Activated CD4-positive, alpha-beta T cell treated with anti-CD3 and anti-CD28 coated beads, Interleukin-2, amount 10 ng/mL, durations not matched to agents 24 days and 14 days (primary cell): ENCODE measurements at regions not wholly inside any gene's neighbourhood (a gene's known extent, or its start where the extent isn't known, plus 50 kb on each side); places are given as distances from the start of the nearest gene placed in this dataset.
"Not testable (repeated sequence)": the region's sequence is repeated elsewhere in the genome, so short reads cannot be mapped to it uniquely, and the experiment has no call there.

Source experiments
- DNase-seq: peaks from one replicate; pipeline ENCODE4 v3.0.0; 2022
- H3K27ac Mint-ChIP-seq: one replicate; pipeline ENCODE4 v1.8.0; 2022; ENCODE audit warnings: mild to moderate bottlenecking, mixed read lengths
- H3K27me3 Mint-ChIP-seq: one replicate; pipeline ENCODE4 v1.8.0; 2022; ENCODE audit warnings: mixed read lengths
- H3K36me3 Mint-ChIP-seq: one replicate; pipeline ENCODE4 v1.8.0; 2022; ENCODE audit warnings: low read depth, mild to moderate bottlenecking, mixed read lengths
- H3K4me1 Mint-ChIP-seq: one replicate; pipeline ENCODE4 v1.8.0; 2021; ENCODE audit warnings: mixed read lengths
- H3K4me3 Mint-ChIP-seq: one replicate; pipeline ENCODE4 v1.8.0; 2022; ENCODE audit warnings: mild to moderate bottlenecking, moderate library complexity, mixed read lengths
- H3K9me3 Mint-ChIP-seq: one replicate; pipeline ENCODE4 v1.8.0; 2021; ENCODE audit warnings: mixed read lengths
- intact Hi-C: fragments of 100-400 bp; cut with micrococcal nuclease; formaldehyde crosslinking; loops from one replicate; pipeline ENCODE4 v1.15.1; 2023

GRCh38 chr2:223161873-223162458 lies 110.0 kb downstream of the KCNE4 start:
- Mint-ChIP-seq H3K36me3 (no peaks in the 10 kb centered on the region), H3K27me3 (no peaks in the 10 kb centered on the region), H3K27ac (no peak overlapping the region), H3K4me1 (no peaks in the 10 kb centered on the region), H3K9me3 (no peaks in the 10 kb centered on the region), H3K4me3 (no peak overlapping the region)
- intact Hi-C loops = no loop called here
- no peak for DNase-seq

GRCh38 chr2:223165423-223166214 lies 113.6 kb downstream of the KCNE4 start:
- Mint-ChIP-seq H3K27ac (no peak overlapping the region), H3K4me3 (no peak overlapping the region), H3K9me3 (no peaks in the 10 kb centered on the region), H3K27me3 (no peaks in the 10 kb centered on the region), H3K36me3 (no peaks in the 10 kb centered on the region), H3K4me1 (no peaks in the 10 kb centered on the region)
- intact Hi-C loops = no loop called here
- no peak for DNase-seq

GRCh38 chr2:223166215-223166493 lies 114.2 kb downstream of the KCNE4 start:
- no peak for DNase-seq
- Mint-ChIP-seq H3K27ac (no peak overlapping the region), H3K4me3 (no peak overlapping the region), H3K27me3 (no peaks in the 10 kb centered on the region), H3K36me3 (no peaks in the 10 kb centered on the region), H3K4me1 (no peaks in the 10 kb centered on the region), H3K9me3 (no peaks in the 10 kb centered on the region)
- intact Hi-C loops = no loop called here

- no peak overlapping the region for H3K4me3 Mint-ChIP-seq
- H3K36me3 Mint-ChIP-seq = no peaks in the 10 kb centered on the region
- no peak for DNase-seq
- no peaks in the 10 kb centered on the region for H3K9me3 Mint-ChIP-seq
- H3K27me3 Mint-ChIP-seq = no peaks in the 10 kb centered on the region
- H3K4me1 Mint-ChIP-seq = no peaks in the 10 kb centered on the region
- no peak overlapping the region for H3K27ac Mint-ChIP-seq
- intact Hi-C loops = no loop called here
Observed at GRCh38 chr2:223166983-223167650, 115.1 kb downstream of the KCNE4 start.

GRCh38 chr2:223169830-223170605 lies 118.0 kb downstream of the KCNE4 start:
- H3K4me3 Mint-ChIP-seq = no peak overlapping the region
- H3K36me3 Mint-ChIP-seq = no peaks in the 10 kb centered on the region
- DNase-seq = no peak
- no peaks in the 10 kb centered on the region for H3K27me3 Mint-ChIP-seq
- intact Hi-C loops = no loop called here
- H3K4me1 Mint-ChIP-seq = no peaks in the 10 kb centered on the region
- H3K27ac Mint-ChIP-seq = no peak overlapping the region
- H3K9me3 Mint-ChIP-seq = no peaks in the 10 kb centered on the region

GRCh38 chr2:223176970-223177369 lies 125.0 kb downstream of the KCNE4 start:
- Mint-ChIP-seq H3K4me3 (no peak overlapping the region), H3K9me3 (no peaks in the 10 kb centered on the region), H3K27me3 (no peaks in the 10 kb centered on the region), H3K36me3 (no peaks in the 10 kb centered on the region), H3K27ac (no peak overlapping the region), H3K4me1 (no peaks in the 10 kb centered on the region)
- DNase-seq = no peak
- intact Hi-C loops = no loop called here

GRCh38 chr2:223180463-223180862 lies 128.5 kb downstream of the KCNE4 start:
- intact Hi-C loops = no loop called here
- Mint-ChIP-seq H3K4me3 (no peak overlapping the region), H3K36me3 (no peaks in the 10 kb centered on the region), H3K27me3 (no peaks in the 10 kb centered on the region), H3K4me1 (no peaks in the 10 kb centered on the region), H3K9me3 (no peaks in the 10 kb centered on the region), H3K27ac (no peak overlapping the region)
- DNase-seq = no peak

GRCh38 chr2:223181561-223181960 lies 129.6 kb downstream of the KCNE4 start:
- H3K27me3 Mint-ChIP-seq = no peaks in the 10 kb centered on the region
- no peaks in the 10 kb centered on the region for H3K4me1 Mint-ChIP-seq
- no peaks in the 10 kb centered on the region for H3K9me3 Mint-ChIP-seq
- no peaks in the 10 kb centered on the region for H3K36me3 Mint-ChIP-seq
- H3K27ac Mint-ChIP-seq = no peak overlapping the region
- intact Hi-C loops = no loop called here
- DNase-seq = no peak
- H3K4me3 Mint-ChIP-seq = no peak overlapping the region

- no peaks in the 10 kb centered on the region for H3K4me1 Mint-ChIP-seq
- no peak overlapping the region for H3K4me3 Mint-ChIP-seq
- intact Hi-C loops = no loop called here
- no peaks in the 10 kb centered on the region for H3K36me3 Mint-ChIP-seq
- no peaks in the 10 kb centered on the region for H3K9me3 Mint-ChIP-seq
- H3K27ac Mint-ChIP-seq = no peak overlapping the region
- DNase-seq = no peak
- no peaks in the 10 kb centered on the region for H3K27me3 Mint-ChIP-seq
Observed at GRCh38 chr2:223182356-223182755, 130.4 kb downstream of the KCNE4 start.

- no peak overlapping the region for H3K27ac Mint-ChIP-seq
- H3K4me1 Mint-ChIP-seq = no peaks in the 10 kb centered on the region
- intact Hi-C loops = no loop called here
- DNase-seq = no peak
- H3K9me3 Mint-ChIP-seq = no peaks in the 10 kb centered on the region
- no peaks in the 10 kb centered on the region for H3K36me3 Mint-ChIP-seq
- no peaks in the 10 kb centered on the region for H3K27me3 Mint-ChIP-seq
- no peak overlapping the region for H3K4me3 Mint-ChIP-seq
Observed at GRCh38 chr2:223185638-223186037, 133.6 kb downstream of the KCNE4 start.

GRCh38 chr2:223187256-223187655 lies 135.3 kb downstream of the KCNE4 start:
- intact Hi-C loops = no loop called here
- no peaks in the 10 kb centered on the region for H3K9me3 Mint-ChIP-seq
- H3K36me3 Mint-ChIP-seq = no peaks in the 10 kb centered on the region

GRCh38 chr2:223190561-223191206 lies 138.7 kb downstream of the KCNE4 start:
- H3K4me1 Mint-ChIP-seq, H3K4me3 Mint-ChIP-seq, H3K36me3 Mint-ChIP-seq, DNase-seq, H3K27ac Mint-ChIP-seq, H3K27me3 Mint-ChIP-seq, H3K9me3 Mint-ChIP-seq, intact Hi-C loops: not testable (repeated sequence)

More at GRCh38 chr2:223187256-223187655, 135.3 kb downstream of the KCNE4 start:
- H3K27me3 Mint-ChIP-seq = no peaks in the 10 kb centered on the region
- no peak for DNase-seq
- no peaks in the 10 kb centered on the region for H3K4me1 Mint-ChIP-seq
- no peak overlapping the region for H3K27ac Mint-ChIP-seq
- H3K4me3 Mint-ChIP-seq = no peak overlapping the region

- Mint-ChIP-seq H3K4me3 (no peak overlapping the region), H3K9me3 (no peaks in the 10 kb centered on the region), H3K4me1 (no peaks in the 10 kb centered on the region), H3K27ac (no peak overlapping the region), H3K36me3 (no peaks in the 10 kb centered on the region), H3K27me3 (no peaks in the 10 kb centered on the region)
- intact Hi-C loops = no loop called here
- DNase-seq = no peak
Observed at GRCh38 chr2:223196331-223196730, 144.3 kb downstream of the KCNE4 start.

GRCh38 chr2:223197046-223197445 lies 145.1 kb downstream of the KCNE4 start:
- no peak overlapping the region for H3K4me3 Mint-ChIP-seq
- no peaks in the 10 kb centered on the region for H3K36me3 Mint-ChIP-seq
- intact Hi-C loops = no loop called here
- no peaks in the 10 kb centered on the region for H3K4me1 Mint-ChIP-seq
- H3K27me3 Mint-ChIP-seq = no peaks in the 10 kb centered on the region
- no peak overlapping the region for H3K27ac Mint-ChIP-seq
- no peaks in the 10 kb centered on the region for H3K9me3 Mint-ChIP-seq
- no peak for DNase-seq
